IPS-15b (cell line): ENCODE measurements at regions not wholly inside any gene's neighbourhood (a gene's known extent, or its start where the extent isn't known, plus 50 kb on each side); places are given as distances from the start of the nearest gene placed in this dataset.

Source experiments
- H3K27me3 ChIP-seq: one replicate; pipeline ENCODE4 v1.6.1; 2013; ENCODE audit warnings: low read length; ENCODE audit not compliant: control insufficient read depth, insufficient read depth
- H3K36me3 ChIP-seq: one replicate; pipeline ENCODE4 v1.6.1; 2013; ENCODE audit warnings: low read length; ENCODE audit not compliant: control insufficient read depth, insufficient read depth
- H3K4me1 ChIP-seq: one replicate; pipeline ENCODE4 v1.6.1; 2013; ENCODE audit warnings: mild to moderate bottlenecking, low read length; ENCODE audit not compliant: control insufficient read depth, insufficient read depth
- H3K4me3 ChIP-seq: one replicate; pipeline ENCODE4 v1.5.1; 2013; ENCODE audit warnings: low read depth, low read length
- H3K9ac ChIP-seq: one replicate; pipeline ENCODE4 v1.6.1; 2013; ENCODE audit warnings: low read depth, mild to moderate bottlenecking, low read length
- H3K9me3 ChIP-seq: one replicate; pipeline ENCODE4 v1.6.1; 2013; ENCODE audit warnings: mild to moderate bottlenecking, low read length; ENCODE audit not compliant: control insufficient read depth, insufficient read depth

GRCh38 chr13:107572156-107572555, 643.2 kb downstream of the LIG4 start:
- Histone ChIP-seq H3K9me3 (no peaks in the 10 kb centered on the region), H3K36me3 (no peaks in the 10 kb centered on the region), H3K27me3 (peaks cover 2% of the 10 kb centered on the region), H3K9ac (no peak overlapping the region), H3K4me3 (no peak overlapping the region), H3K4me1 (peaks cover 23% of the 10 kb centered on the region)

GRCh38 chr13:107568181-107568580, 647.2 kb downstream of the LIG4 start:
- no peak overlapping the region for H3K4me3 ChIP-seq
- H3K9ac ChIP-seq: no peak overlapping the region
- H3K36me3 ChIP-seq: no peaks in the 10 kb centered on the region
- H3K4me1 ChIP-seq: peaks cover 3% of the 10 kb centered on the region
- H3K9me3 ChIP-seq: no peaks in the 10 kb centered on the region
- H3K27me3 ChIP-seq: no peaks in the 10 kb centered on the region

- H3K36me3 ChIP-seq: no peaks in the 10 kb centered on the region
- no peaks in the 10 kb centered on the region for H3K27me3 ChIP-seq
- no peak overlapping the region for H3K4me3 ChIP-seq
- H3K9ac ChIP-seq: no peak overlapping the region
- no peaks in the 10 kb centered on the region for H3K9me3 ChIP-seq
- peaks cover 19% of the 10 kb centered on the region for H3K4me1 ChIP-seq
These were observed 652.0 kb downstream of the LIG4 start for GRCh38 chr13:107563099-107563925.

GRCh38 chr13:107562203-107562602, 653.1 kb downstream of the LIG4 start:
- Histone ChIP-seq H3K4me1 (peaks cover 19% of the 10 kb centered on the region), H3K27me3 (no peaks in the 10 kb centered on the region), H3K4me3 (no peak overlapping the region), H3K9me3 (no peaks in the 10 kb centered on the region), H3K36me3 (no peaks in the 10 kb centered on the region), H3K9ac (no peak overlapping the region)

GRCh38 chr13:107554460-107554859, 660.9 kb downstream of the LIG4 start:
- Histone ChIP-seq H3K4me1 (no peaks in the 10 kb centered on the region), H3K27me3 (no peaks in the 10 kb centered on the region), H3K36me3 (no peaks in the 10 kb centered on the region), H3K4me3 (no peak overlapping the region), H3K9ac (no peak overlapping the region), H3K9me3 (no peaks in the 10 kb centered on the region)

- Histone ChIP-seq H3K4me1 (no peaks in the 10 kb centered on the region), H3K36me3 (no peaks in the 10 kb centered on the region), H3K27me3 (no peaks in the 10 kb centered on the region), H3K4me3 (no peak overlapping the region), H3K9me3 (no peaks in the 10 kb centered on the region), H3K9ac (no peak overlapping the region)
These were observed 661.5 kb downstream of the LIG4 start for GRCh38 chr13:107553838-107554237.

- Histone ChIP-seq H3K27me3 (no peaks in the 10 kb centered on the region), H3K9me3 (no peaks in the 10 kb centered on the region), H3K9ac (no peak overlapping the region), H3K4me1 (no peaks in the 10 kb centered on the region), H3K36me3 (no peaks in the 10 kb centered on the region), H3K4me3 (no peak overlapping the region)
These were observed 663.8 kb downstream of the LIG4 start for GRCh38 chr13:107551521-107551920.

GRCh38 chr13:107548338-107548737, 667.0 kb downstream of the LIG4 start:
- Histone ChIP-seq H3K27me3 (no peaks in the 10 kb centered on the region), H3K9ac (no peak overlapping the region), H3K9me3 (no peaks in the 10 kb centered on the region), H3K4me3 (no peak overlapping the region), H3K4me1 (no peaks in the 10 kb centered on the region), H3K36me3 (no peaks in the 10 kb centered on the region)

GRCh38 chr13:107545946-107546502, 669.3 kb downstream of the LIG4 start:
- Histone ChIP-seq H3K4me3 (no peak overlapping the region), H3K36me3 (no peaks in the 10 kb centered on the region), H3K27me3 (no peaks in the 10 kb centered on the region), H3K4me1 (no peaks in the 10 kb centered on the region), H3K9me3 (no peaks in the 10 kb centered on the region), H3K9ac (no peak overlapping the region)

GRCh38 chr13:107534548-107534947, 680.8 kb downstream of the LIG4 start:
- H3K4me1 ChIP-seq: no peaks in the 10 kb centered on the region
- no peak overlapping the region for H3K9ac ChIP-seq
- no peak overlapping the region for H3K4me3 ChIP-seq
- no peaks in the 10 kb centered on the region for H3K36me3 ChIP-seq
- no peaks in the 10 kb centered on the region for H3K9me3 ChIP-seq
- no peaks in the 10 kb centered on the region for H3K27me3 ChIP-seq

- Histone ChIP-seq H3K9me3 (no peaks in the 10 kb centered on the region), H3K4me3 (no peak overlapping the region), H3K9ac (no peak overlapping the region), H3K4me1 (no peaks in the 10 kb centered on the region), H3K36me3 (no peaks in the 10 kb centered on the region), H3K27me3 (no peaks in the 10 kb centered on the region)
These were observed 683.5 kb downstream of the LIG4 start for GRCh38 chr13:107531816-107532215.

GRCh38 chr13:107531180-107531579, 684.2 kb downstream of the LIG4 start:
- no peak overlapping the region for H3K4me3 ChIP-seq

More at GRCh38 chr13:107531180-107531579, 684.2 kb downstream of the LIG4 start:
- H3K4me1 ChIP-seq: no peaks in the 10 kb centered on the region
- no peaks in the 10 kb centered on the region for H3K36me3 ChIP-seq
- no peaks in the 10 kb centered on the region for H3K9me3 ChIP-seq
- no peaks in the 10 kb centered on the region for H3K27me3 ChIP-seq
- H3K9ac ChIP-seq: no peak overlapping the region
